ENCODE measurements at regions not wholly inside any gene's neighbourhood (a gene's known extent, or its start where the extent isn't known, plus 50 kb on each side); places are given as distances from the start of the nearest gene placed in this dataset.

GRCh38 chr9:117528225-117528624, 113.4 kb upstream of the ASTN2 start:
- DNase-seq (ENCODE audit: low spot score) = no peak
- CTCF ChIA-PET = no interaction called here

GRCh38 chr9:117526674-117527073, 111.8 kb upstream of the ASTN2 start:
- CTCF ChIA-PET = interaction anchor here (0.6 to 0.7 kb wide), 3 partner anchors 16 to 125 kb away, joined by 3 to 4 read pairs (median 3); no protein-coding TSS in a partner anchor
- no peak for TF ChIP-seq CTCF (conservative IDR thresholded peaks at IDR 0.05; ENCODE audit: low read depth)
- POLR2A ChIA-PET (ENCODE audit: low non-redundant PET) = no interaction called here
- no peak for DNase-seq (ENCODE audit: low spot score)
- H3K27ac ChIP-seq = no peak overlapping the region

More at GRCh38 chr9:117528225-117528624, 113.4 kb upstream of the ASTN2 start:
- no peak for TF ChIP-seq CTCF (conservative IDR thresholded peaks at IDR 0.05; ENCODE audit: low read depth)
- no peak overlapping the region for H3K27ac ChIP-seq
- POLR2A ChIA-PET (ENCODE audit: low non-redundant PET) = no interaction called here

GRCh38 chr9:117523531-117524153, 108.8 kb upstream of the ASTN2 start:
- ChIA-PET CTCF (no interaction called here), POLR2A (ENCODE audit: low non-redundant PET) (no interaction called here)
- DNase-seq (ENCODE audit: low spot score) = no peak
- no peak overlapping the region for H3K27ac ChIP-seq
- no peak for TF ChIP-seq CTCF (conservative IDR thresholded peaks at IDR 0.05; ENCODE audit: low read depth)

- POLR2A ChIA-PET (ENCODE audit: low non-redundant PET) = no interaction called here
- CTCF ChIA-PET = interaction anchor here (0.6 kb wide), 1 partner anchor 1768 kb away, joined by 3 read pairs; no protein-coding TSS in a partner anchor
- DNase-seq (ENCODE audit: low spot score) = no peak
Observed at GRCh38 chr9:117521293-117521692, 106.4 kb upstream of the ASTN2 start.

GRCh38 chr9:117516676-117517632, 102.1 kb upstream of the ASTN2 start:
- no peak overlapping the region for H3K27ac ChIP-seq
- POLR2A ChIA-PET (ENCODE audit: low non-redundant PET) = no interaction called here

More at GRCh38 chr9:117521293-117521692, 106.4 kb upstream of the ASTN2 start:
- no peak for TF ChIP-seq CTCF (conservative IDR thresholded peaks at IDR 0.05; ENCODE audit: low read depth)
- H3K27ac ChIP-seq = no peak overlapping the region

More at GRCh38 chr9:117516676-117517632, 102.1 kb upstream of the ASTN2 start:
- TF ChIP-seq CTCF (conservative IDR thresholded peaks at IDR 0.05; ENCODE audit: low read depth) = no peak
- DNase-seq (ENCODE audit: low spot score) = no peak
- CTCF ChIA-PET = interaction anchor here (0.6 kb wide), 1 partner anchor 507 kb away, joined by 3 read pairs; no protein-coding TSS in a partner anchor
